DND-41 (cell line): ENCODE measurements at regions not wholly inside any gene's neighbourhood (a gene's known extent, or its start where the extent isn't known, plus 50 kb on each side); places are given as distances from the start of the nearest gene placed in this dataset.

Experiments
- ATAC-seq: fragments of 200-7000 bp; cut with Tn5 transposase; 3 replicates; pipeline ENCODE4 v1.9.1; 2021; ENCODE audit warnings: low read depth; ENCODE audit not compliant: insufficient read depth
- DNase-seq: peaks from one replicate; pipeline ENCODE4 v3.0.0-alpha.2; 2020
- H2AFZ ChIP-seq: 2 replicates; pipeline ENCODE4 v1.6.0; 2012; ENCODE audit warnings: low read depth, low read length
- H3K27ac ChIP-seq: 2 replicates; pipeline ENCODE4 v1.5.1; 2012; ENCODE audit warnings: low read length, inconsistent platforms
- H3K27me3 ChIP-seq: fragments of 200-600 bp; sonication (generic); 2 replicates; pipeline ENCODE4 v1.6.0; 2012; ENCODE audit warnings: low read length, mild to moderate bottlenecking, inconsistent platforms; ENCODE audit not compliant: insufficient read depth, poor library complexity
- H3K36me3 ChIP-seq: 2 replicates; pipeline ENCODE4 v1.5.1; 2012; ENCODE audit warnings: low read length, inconsistent platforms; ENCODE audit not compliant: insufficient read depth
- H3K4me1 ChIP-seq: 2 replicates; pipeline ENCODE4 v1.5.1; 2012; ENCODE audit warnings: mild to moderate bottlenecking, low read length; ENCODE audit not compliant: insufficient read depth
- H3K4me2 ChIP-seq: 2 replicates; pipeline ENCODE4 v1.6.0; 2012; ENCODE audit warnings: mild to moderate bottlenecking, moderate library complexity, low read length, inconsistent platforms; ENCODE audit not compliant: insufficient read depth
- H3K4me3 ChIP-seq, 2 experiments: fragments of 200-600 bp in 1 of 2; shearing (Covaris generic) in 1 of 2; 2 replicates each; pipeline ENCODE4 v1.5.1; 2012 to 2016; ENCODE audit warnings: inconsistent platforms in 2 of 2, low read length in 2 of 2, mild to moderate bottlenecking in 2 of 2, low read depth in 1 of 2, moderate library complexity in 1 of 2
- H3K79me2 ChIP-seq: 2 replicates; pipeline ENCODE4 v1.6.0; 2012; ENCODE audit warnings: low read length, inconsistent platforms; ENCODE audit not compliant: insufficient read depth
- H3K9ac ChIP-seq: 2 replicates; pipeline ENCODE4 v1.6.0; 2012; ENCODE audit warnings: low read depth, mild to moderate bottlenecking, inconsistent platforms, low read length, moderate library complexity
- H3K9me3 ChIP-seq: 2 replicates; pipeline ENCODE4 v1.5.1; 2012; ENCODE audit warnings: low read length, moderate library complexity, mild to moderate bottlenecking, inconsistent platforms; ENCODE audit not compliant: insufficient read depth, severe bottlenecking
- H4K20me1 ChIP-seq: 2 replicates; pipeline ENCODE4 v1.6.0; 2012; ENCODE audit warnings: low read length; ENCODE audit not compliant: insufficient read depth
- CTCF ChIP-seq: IDR thresholded peaks from 2 replicates; pipeline ENCODE4 v1.5.1; 2012; ENCODE audit warnings: borderline replicate concordance, low read length, moderate library complexity, mild to moderate bottlenecking; ENCODE audit not compliant: poor library complexity, severe bottlenecking; ENCODE audit errors: extremely low read depth
- EZH2 ChIP-seq: IDR thresholded peaks from 3 replicates; pipeline ENCODE4 v1.6.1; 2012; ENCODE audit warnings: borderline replicate concordance, low read depth, mild to moderate bottlenecking, moderate library complexity, low read length, inconsistent platforms; ENCODE audit not compliant: severe bottlenecking

- ATAC-seq (no peak), DNase-seq (no peak)
- Histone ChIP-seq H3K9ac (no peak overlapping the region), H3K27me3 (no peaks in the 10 kb centered on the region), H3K36me3 (no peaks in the 10 kb centered on the region), H4K20me1 (no peaks in the 10 kb centered on the region), H3K4me1 (peaks cover 12% of the 10 kb centered on the region), H3K79me2 (no peaks in the 10 kb centered on the region), H3K9me3 (no peaks in the 10 kb centered on the region), H3K27ac (no peak overlapping the region), H3K4me2 (no peak overlapping the region), H2AFZ (no peak overlapping the region), H3K4me3 (no peak overlapping the region)
- TF ChIP-seq CTCF (no peak), EZH2 (no peak)
Measured at GRCh38 chr3:188057124-188057523, 96.8 kb upstream of the LPP start.

GRCh38 chr3:188058569-188059184, 95.3 kb upstream of the LPP start:
- no peaks in the 10 kb centered on the region for H4K20me1 ChIP-seq
- no peaks in the 10 kb centered on the region for H3K27me3 ChIP-seq
- TF ChIP-seq EZH2 (no peak), CTCF (no peak)
- no peaks in the 10 kb centered on the region for H3K36me3 ChIP-seq
- H3K4me3 ChIP-seq = no peak overlapping the region
- H3K79me2 ChIP-seq = no peaks in the 10 kb centered on the region
- ATAC-seq (no peak), DNase-seq (no peak)
- H3K4me1 ChIP-seq = peaks cover 12% of the 10 kb centered on the region
- no peak overlapping the region for H3K27ac ChIP-seq
- no peak overlapping the region for H2AFZ ChIP-seq
- no peak overlapping the region for H3K4me2 ChIP-seq
- no peak overlapping the region for H3K9ac ChIP-seq
- no peaks in the 10 kb centered on the region for H3K9me3 ChIP-seq

GRCh38 chr3:188059351-188059750, 94.6 kb upstream of the LPP start:
- Histone ChIP-seq H3K9ac (no peak overlapping the region), H3K36me3 (no peaks in the 10 kb centered on the region), H4K20me1 (no peaks in the 10 kb centered on the region), H3K9me3 (no peaks in the 10 kb centered on the region), H3K79me2 (no peaks in the 10 kb centered on the region), H2AFZ (no peak overlapping the region), H3K27me3 (no peaks in the 10 kb centered on the region), H3K4me3 (no peak overlapping the region), H3K27ac (no peak overlapping the region), H3K4me1 (peaks cover 12% of the 10 kb centered on the region), H3K4me2 (no peak overlapping the region)
- ATAC-seq (no peak), DNase-seq (no peak)
- TF ChIP-seq EZH2 = no peak
- TF ChIP-seq CTCF = no peak
